Choroid plexus epithelial cell (primary cell): ENCODE measurements at regions not wholly inside any gene's neighbourhood (a gene's known extent, or its start where the extent isn't known, plus 50 kb on each side); places are given as distances from the start of the nearest gene placed in this dataset.

Experiments used
- DNase-seq: peaks from one replicate; pipeline ENCODE4 v3.0.0-alpha.2; 2010; ENCODE audit warnings: low read depth
- H3K4me3 ChIP-seq: 2 replicates; pipeline ENCODE4 v1.5.1; 2011; ENCODE audit warnings: low read depth, mild to moderate bottlenecking, control low read depth, low read length, moderate library complexity
- TF ChIP-seq, protein P1 (sequence below): conservative IDR thresholded peaks from 2 replicates; pipeline ENCODE4 v1.5.1; 2011; ENCODE audit warnings: low read depth, mild to moderate bottlenecking, control low read depth, inconsistent platforms, low read length, moderate library complexity

DNA sequence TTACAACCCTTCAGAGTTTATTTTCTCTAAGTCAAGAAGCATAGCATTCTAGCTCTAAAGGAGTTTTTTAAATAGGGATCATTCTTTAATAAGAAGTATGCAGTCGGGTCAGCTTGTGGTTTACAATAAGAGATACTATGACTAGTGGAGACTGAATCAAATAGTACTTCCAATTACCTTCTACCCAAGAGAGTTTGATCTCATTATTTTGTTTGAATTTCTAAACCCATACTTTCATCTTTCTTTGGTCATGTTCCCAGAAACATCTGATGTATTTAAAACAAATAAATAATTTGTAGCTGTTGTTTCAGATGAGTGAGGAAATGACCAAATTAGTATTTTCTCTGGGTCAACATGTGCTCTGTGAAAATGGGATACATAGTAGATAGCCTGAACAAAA is 160.2 kb upstream of the CDH6 start:
- no peak overlapping the region for H3K4me3 ChIP-seq
- peak; percentile 79 for DNase-seq
- TF ChIP-seq, protein P1, sequence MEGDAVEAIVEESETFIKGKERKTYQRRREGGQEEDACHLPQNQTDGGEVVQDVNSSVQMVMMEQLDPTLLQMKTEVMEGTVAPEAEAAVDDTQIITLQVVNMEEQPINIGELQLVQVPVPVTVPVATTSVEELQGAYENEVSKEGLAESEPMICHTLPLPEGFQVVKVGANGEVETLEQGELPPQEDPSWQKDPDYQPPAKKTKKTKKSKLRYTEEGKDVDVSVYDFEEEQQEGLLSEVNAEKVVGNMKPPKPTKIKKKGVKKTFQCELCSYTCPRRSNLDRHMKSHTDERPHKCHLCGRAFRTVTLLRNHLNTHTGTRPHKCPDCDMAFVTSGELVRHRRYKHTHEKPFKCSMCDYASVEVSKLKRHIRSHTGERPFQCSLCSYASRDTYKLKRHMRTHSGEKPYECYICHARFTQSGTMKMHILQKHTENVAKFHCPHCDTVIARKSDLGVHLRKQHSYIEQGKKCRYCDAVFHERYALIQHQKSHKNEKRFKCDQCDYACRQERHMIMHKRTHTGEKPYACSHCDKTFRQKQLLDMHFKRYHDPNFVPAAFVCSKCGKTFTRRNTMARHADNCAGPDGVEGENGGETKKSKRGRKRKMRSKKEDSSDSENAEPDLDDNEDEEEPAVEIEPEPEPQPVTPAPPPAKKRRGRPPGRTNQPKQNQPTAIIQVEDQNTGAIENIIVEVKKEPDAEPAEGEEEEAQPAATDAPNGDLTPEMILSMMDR: no peak

DNA sequence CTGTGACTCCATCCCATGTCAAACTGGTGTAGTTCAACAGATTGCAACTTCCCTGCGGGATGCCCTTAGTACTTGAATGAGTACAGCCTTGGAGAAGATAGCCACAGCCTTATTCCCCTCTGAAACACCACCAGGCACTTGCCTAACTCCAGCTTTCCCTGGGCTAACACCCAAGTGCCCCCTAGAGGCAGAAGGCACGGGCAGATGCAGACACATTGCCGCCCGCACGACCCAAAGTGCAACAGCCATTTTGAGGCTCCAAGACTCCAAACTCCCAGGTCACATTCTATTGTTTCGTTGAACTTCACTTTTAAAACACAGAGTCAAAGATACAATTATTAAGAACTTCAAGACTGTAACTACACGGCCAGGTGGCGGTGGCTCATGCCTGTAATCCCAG is 163.6 kb upstream of the CDH6 start:
- H3K4me3 ChIP-seq: no peak overlapping the region
- TF ChIP-seq, protein P1: peak; percentile 14
- DNase-seq: no peak

DNA sequence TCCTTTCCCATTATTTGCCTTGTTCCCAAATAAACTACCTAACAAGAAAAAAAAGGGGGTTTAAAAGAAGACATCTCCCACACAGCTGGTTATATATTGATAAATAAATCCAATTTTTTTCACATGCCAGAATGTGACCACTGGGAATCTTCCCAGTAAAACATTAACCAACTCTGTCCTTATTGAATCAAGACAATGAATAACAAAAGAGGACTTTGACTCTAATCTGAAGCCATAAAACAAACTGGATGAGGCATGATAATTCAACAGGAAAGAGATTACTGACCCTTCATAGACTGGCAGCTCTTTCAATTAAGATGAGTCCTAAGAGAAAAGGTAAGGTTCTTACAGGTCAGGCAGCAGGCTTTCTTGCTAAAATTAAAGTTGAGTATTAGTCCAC is 165.8 kb upstream of the CDH6 start:
- TF ChIP-seq, protein P1: no peak
- H3K4me3 ChIP-seq: no peak overlapping the region
- DNase-seq: no peak

DNA sequence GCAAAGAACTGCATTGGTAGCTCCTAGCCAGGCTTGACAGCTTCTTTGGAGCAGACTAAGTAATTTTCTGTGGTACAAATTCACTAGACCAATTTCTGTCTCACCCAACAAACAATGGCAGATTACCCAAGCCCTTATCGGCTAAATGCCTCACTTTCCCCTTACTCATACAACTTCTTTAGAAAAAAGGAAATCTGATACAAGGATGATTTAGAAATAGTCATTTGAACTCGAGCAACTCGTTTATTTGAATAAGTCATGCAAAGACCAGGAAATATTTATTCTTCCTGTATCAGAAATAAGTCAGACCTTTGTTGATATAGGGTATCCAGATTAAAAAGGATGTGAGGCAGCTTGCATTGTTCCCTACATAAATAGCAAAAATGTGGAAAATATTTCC is 170.4 kb upstream of the CDH6 start:
- no peak overlapping the region for H3K4me3 ChIP-seq
- TF ChIP-seq, protein P1: no peak
- peak; percentile 49 for DNase-seq

DNA sequence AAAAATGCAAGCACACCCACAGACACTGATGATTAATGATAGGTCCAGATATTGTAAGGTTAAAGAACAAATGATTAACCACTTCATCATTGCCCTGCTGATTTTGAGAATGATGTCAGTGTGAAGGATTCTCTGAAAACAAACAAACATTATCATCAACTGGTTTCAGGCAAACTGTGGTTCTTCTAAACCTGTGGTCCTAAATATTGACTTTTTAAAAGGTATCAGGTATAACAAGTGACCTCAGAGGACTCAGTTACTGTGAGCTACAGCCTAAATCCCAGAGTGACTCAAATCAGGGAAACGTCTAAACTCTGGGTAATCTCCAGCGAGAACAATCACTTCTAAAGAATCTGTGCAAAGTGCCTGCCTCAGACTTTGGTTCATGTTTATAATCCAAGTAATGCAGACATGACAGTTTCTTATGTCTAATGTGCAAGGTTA is 172.3 kb upstream of the CDH6 start:
- peak; percentile 50 for DNase-seq
- TF ChIP-seq, protein P1: no peak

DNA sequence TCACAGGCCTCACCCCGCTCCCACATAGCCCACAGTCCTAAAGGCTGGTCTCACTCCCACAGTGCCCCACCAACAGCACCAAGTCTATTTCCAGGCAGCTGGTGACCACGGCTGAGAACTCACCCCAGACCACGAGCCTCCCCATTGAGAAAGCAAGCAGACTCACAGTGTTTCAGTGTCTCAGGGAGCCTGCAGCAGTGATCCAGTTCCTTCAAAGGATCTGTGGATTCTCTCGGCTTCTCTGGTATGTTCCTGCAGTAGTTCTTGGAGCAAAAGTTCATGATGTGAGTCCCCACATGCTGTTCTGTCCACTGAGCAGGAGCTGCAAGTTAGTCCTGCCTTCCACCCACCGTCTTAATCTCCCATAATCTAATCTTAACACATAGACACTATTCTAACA is 185.3 kb upstream of the CDH6 start:
- no peak overlapping the region for H3K4me3 ChIP-seq
- TF ChIP-seq, protein P1: no peak
- DNase-seq: peak; percentile 67

More for the DNA sequence above, 172.3 kb upstream of the CDH6 start:
- no peak overlapping the region for H3K4me3 ChIP-seq

DNA sequence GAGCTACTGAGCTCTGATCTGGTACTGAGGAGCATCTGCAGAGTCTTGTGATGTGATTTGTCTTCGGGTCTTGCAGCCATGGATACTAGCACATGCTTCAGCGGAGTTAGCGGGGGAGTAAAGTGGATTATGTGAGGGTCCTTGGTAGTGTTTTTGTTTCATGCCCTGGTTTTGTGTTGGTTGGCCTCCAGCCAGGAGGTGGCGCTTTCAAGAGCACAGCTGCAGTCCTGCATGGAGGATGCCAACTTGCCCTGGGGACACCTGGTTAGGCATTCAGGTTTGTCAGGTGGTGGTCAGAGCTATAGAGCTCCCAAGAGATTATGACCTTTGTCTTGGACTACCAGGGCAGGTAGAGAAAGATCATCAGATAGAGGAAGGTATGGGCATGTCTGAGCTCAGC is 185.8 kb upstream of the CDH6 start:
- TF ChIP-seq, protein P1: no peak
- no peak for DNase-seq
- H3K4me3 ChIP-seq: no peak overlapping the region
